GM19328 (cell line): ENCODE measurements at regions not wholly inside any gene's neighbourhood (a gene's known extent, or its start where the extent isn't known, plus 50 kb on each side); places are given as distances from the start of the nearest gene placed in this dataset.

Source experiments
- ATAC-seq: cut with Tn5 transposase; IDR thresholded peaks from one replicate; pipeline ENCODE4 v1.9.1; 2021; ENCODE audit warnings: mild to moderate bottlenecking, moderate library complexity; ENCODE audit not compliant: unreplicated experiment

- no peak for ATAC-seq
Measured at GRCh38 chr2:188039307-188039706, 252.4 kb upstream of the GULP1 start.

- no peak for ATAC-seq
Measured at GRCh38 chr2:188042412-188042811, 249.3 kb upstream of the GULP1 start.

GRCh38 chr2:188045016-188045415, 246.7 kb upstream of the GULP1 start:
- no peak for ATAC-seq

DNA sequence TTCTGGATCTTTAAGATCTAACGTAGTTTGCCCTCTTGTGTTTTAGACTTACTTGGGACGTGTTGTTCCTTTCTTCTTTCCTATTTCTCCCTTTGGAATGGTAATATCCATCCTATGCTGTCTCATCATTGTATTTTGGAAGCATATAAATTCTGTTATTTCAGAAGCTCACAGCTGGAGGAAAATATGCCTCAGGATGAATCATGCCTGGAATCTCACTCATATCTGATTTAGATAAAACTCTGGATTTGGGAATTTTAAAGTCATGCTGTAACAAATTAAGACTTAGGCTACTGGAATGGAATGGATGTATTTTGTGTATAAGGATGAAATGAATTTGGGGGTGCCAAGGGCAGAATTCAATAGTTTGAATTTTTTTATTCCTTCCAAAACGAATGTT, 245.2 kb upstream of the GULP1 start:
- ATAC-seq, result no peak

- ATAC-seq, result no peak
Measured at GRCh38 chr2:188047735-188048134, 243.9 kb upstream of the GULP1 start.

GRCh38 chr2:188050726-188051125, 240.9 kb upstream of the GULP1 start:
- ATAC-seq, result no peak

DNA sequence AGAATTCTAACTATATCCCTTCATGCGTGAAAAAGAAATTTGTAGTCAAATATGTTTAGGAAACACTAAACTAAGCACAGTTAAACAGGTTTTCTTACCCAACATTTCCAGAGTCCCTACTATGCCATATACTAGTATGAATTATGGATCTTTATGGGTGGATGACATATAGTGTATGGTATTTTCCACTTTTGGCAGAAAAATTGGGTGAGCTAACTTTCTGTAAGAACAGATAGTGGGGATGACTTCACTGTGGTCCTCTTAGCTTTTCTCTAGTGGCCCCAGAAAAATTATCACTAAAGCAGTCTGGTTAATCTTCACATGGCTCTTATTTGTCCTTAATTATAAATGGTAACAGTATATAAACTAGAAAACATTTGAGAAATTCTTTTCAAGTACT, 240.0 kb upstream of the GULP1 start:
- no peak for ATAC-seq

GRCh38 chr2:188065386-188065785, 226.3 kb upstream of the GULP1 start:
- ATAC-seq, result no peak

DNA sequence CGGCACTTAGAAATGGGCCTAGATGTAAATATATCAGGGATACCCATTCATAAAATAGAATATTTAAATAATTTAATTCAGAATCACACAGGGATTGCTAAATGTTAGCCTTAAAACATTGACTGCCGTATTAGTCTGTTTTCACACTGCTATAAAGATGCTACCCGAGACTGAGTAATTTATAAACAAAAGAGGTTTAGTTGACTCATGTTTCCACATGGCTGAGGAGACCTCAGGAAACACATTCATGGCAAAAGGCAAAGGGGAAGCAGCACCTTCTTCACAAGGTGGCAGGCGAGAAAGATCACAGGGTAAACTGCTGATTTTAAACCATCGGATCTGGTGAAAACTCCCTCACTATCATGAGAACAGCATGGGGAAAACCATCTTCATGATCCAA, 223.6 kb upstream of the GULP1 start:
- ATAC-seq, result no peak

DNA sequence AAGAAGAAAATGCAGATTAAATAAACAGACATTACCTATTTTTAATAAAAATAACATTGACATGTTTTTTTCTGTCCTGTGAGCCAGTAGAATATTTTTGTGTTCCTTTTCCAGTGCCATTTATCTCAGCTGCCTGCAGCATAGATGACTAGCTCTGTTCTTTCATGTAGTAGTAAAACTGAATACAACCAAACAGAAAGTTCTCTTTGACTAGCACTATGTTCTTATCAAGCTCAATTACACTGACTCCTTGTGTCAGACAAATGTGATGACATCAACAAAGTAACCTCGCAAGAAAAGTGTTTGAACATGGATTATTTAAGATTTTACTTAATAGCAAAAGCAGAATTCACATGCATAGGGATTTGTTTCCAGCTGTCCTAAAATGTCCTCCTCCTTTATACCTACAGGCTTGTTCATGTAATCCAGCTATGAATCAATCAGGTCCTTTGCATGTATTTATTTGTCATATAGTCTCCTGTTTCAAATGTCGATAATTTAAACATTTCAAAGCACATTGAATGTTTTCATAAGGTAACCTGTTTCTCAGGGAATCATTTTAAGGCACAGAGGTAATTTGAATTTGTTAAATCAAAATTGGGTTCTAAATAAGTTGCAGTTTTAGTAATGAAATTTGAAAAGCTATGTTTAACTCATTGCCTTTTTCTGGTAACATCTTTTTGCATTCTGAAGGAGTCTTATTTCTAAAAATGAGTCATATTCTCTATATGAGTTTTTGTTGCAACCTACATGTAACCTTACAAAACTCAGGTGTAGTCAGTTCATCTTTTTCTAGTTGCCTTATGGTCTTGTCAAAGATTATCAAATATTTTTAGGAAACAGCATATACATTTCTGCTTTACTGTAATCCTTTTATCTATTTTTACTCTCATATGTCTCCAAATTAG, 215.3 kb upstream of the GULP1 start:
- peak; percentile 58 for ATAC-seq

GRCh38 chr2:188077757-188078156, 213.9 kb upstream of the GULP1 start:
- no peak for ATAC-seq

GRCh38 chr2:188078534-188078933, 213.1 kb upstream of the GULP1 start:
- no peak for ATAC-seq

- no peak for ATAC-seq
Measured at GRCh38 chr2:188079196-188079595, 212.5 kb upstream of the GULP1 start.

DNA sequence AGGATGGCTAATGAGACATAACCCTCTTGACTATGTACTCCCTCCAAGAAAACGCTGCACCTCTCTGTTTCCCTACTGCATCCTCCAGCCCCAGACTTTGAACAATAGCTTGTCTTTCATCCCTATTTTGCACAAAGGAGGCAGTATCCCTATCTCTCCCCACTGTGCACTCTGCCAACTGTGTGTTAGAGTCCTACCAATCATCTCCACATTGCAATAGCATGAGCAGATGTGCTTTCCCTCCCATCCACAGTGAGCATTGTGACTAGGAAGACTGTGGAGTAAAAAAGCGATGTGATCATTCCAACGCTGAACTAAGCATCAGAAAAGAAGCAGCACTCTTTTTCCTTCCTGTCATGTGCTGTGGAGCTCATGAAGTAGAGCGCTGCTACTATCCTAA, 206.3 kb upstream of the GULP1 start:
- no peak for ATAC-seq

GRCh38 chr2:188089901-188090300, 201.8 kb upstream of the GULP1 start:
- no peak for ATAC-seq

GRCh38 chr2:188091220-188091619, 200.5 kb upstream of the GULP1 start:
- no peak for ATAC-seq

- ATAC-seq, result no peak
Measured at GRCh38 chr2:188092734-188093133, 198.9 kb upstream of the GULP1 start.

- ATAC-seq, result no peak
Measured at GRCh38 chr2:188096910-188097309, 194.8 kb upstream of the GULP1 start.

GRCh38 chr2:188102881-188103280, 188.8 kb upstream of the GULP1 start:
- ATAC-seq, result no peak

DNA sequence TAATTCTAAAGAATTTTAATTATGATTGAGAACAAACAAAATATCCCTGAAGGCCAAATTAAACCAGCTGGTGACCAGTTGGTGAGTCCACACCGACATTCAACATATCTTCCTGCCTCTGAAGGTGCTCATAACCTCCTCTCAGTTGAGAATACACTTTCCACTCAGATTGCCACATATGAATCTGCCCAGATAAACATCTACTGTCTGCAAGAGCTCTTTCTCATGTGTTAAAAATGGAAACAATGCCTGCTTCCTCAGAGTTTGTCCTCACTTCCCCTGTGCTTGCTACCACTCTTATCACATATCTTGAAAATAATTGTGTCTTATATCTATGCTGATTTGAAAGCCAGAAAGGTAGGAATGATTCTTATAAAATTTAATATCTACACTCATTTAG, 177.7 kb upstream of the GULP1 start:
- ATAC-seq, result no peak

DNA sequence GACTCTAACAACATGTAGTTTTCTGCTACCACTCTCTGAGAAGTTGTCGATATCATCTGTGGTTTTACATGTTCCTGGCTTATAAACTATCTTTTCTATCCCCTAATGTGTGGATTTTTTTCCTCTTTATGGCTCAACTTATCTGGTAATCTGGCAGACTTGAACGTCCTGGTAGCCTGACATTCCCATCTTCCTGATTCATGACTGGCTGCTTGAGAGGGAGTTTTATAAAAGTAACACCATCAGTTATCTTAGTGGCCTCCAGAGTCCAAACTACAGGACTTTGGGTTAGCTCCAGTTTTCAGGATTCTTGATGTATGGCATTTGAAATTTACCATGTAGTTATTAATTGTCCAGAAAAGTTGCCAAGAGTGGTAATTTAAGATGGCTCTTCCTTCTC, 174.0 kb upstream of the GULP1 start:
- ATAC-seq, result no peak

- no peak for ATAC-seq
Measured at GRCh38 chr2:188118431-188118830, 173.2 kb upstream of the GULP1 start.
